ENCODE measurements at regions not wholly inside any gene's neighbourhood (a gene's known extent, or its start where the extent isn't known, plus 50 kb on each side); places are given as distances from the start of the nearest gene placed in this dataset.

DNA sequence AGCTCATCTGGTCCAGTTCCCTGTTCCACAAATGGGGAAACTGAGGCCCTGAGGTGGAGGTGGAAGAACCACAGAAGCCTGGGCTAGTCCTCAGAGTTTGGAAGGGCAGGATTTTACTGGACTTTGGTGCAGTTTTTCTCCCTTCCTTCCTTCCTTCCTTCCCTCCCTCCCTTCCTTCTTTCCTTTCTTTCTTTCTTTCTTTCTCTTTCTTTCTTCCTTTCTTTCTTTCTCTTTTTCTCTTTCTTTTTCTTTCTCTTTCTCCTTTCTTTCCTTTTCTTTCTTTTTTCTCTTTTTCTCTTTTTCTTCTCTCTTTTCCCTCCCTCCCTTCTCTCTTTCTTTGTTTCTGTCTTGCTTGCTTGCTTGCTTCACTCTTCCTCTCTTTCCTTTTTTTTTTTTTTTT is 95.7 kb upstream of the TBX3 start:
- Histone ChIP-seq H3K4me3 (ENCODE audit: low read depth, low read length) (no peak overlapping the region), H3K79me1 (ENCODE audit: low read length) (peaks cover 24% of the 10 kb centered on the region), H3K27ac (ENCODE audit: low read depth, low read length) (peak overlapping the region; percentile 9), H2BK120ac (ENCODE audit: insufficient read depth, low read length, poor library complexity) (peak overlapping the region; percentile 77), H3K4me1 (ENCODE audit: control insufficient read depth in 1 of 2, insufficient read depth in 2 of 2, low read length in 2 of 2) (peaks cover 13 to 16% of the 10 kb centered on the region in 2 experiments), H2AFZ (ENCODE audit: insufficient read depth, low read length, poor library complexity) (peak overlapping the region; percentile 79), H3K14ac (ENCODE audit: low read length) (peak overlapping the region; percentile 90), H3K27me3 (ENCODE audit: insufficient read depth, low read length) (no peaks in the 10 kb centered on the region), H3K18ac (ENCODE audit: low read length) (no peak overlapping the region), H4K91ac (ENCODE audit: low read depth, low read length) (peak overlapping the region; percentile 98), H3K4me2 (ENCODE audit: low read length) (no peak overlapping the region), H2AK5ac (ENCODE audit: low read length) (peak overlapping the region; percentile 92), H3K9ac (ENCODE audit: low read length) (no peak overlapping the region), H2BK5ac (ENCODE audit: low read depth, low read length, poor library complexity) (no peak overlapping the region), H3K36me3 (ENCODE audit: control insufficient read depth in 1 of 2, insufficient read depth in 2 of 2, low read length in 2 of 2) (no peaks in the 10 kb centered on the region), H4K12ac (ENCODE audit: low read depth, low read length) (no peak overlapping the region), H3K4ac (ENCODE audit: low read depth, low read length) (no peak overlapping the region), H4K8ac (ENCODE audit: low read depth, low read length) (peak overlapping the region; percentile 37), H3K79me2 (ENCODE audit: control insufficient read depth, insufficient read depth, low read length, poor library complexity) (no peaks in the 10 kb centered on the region), H2BK12ac (ENCODE audit: low read length) (peak overlapping the region; percentile 81), H3K23ac (ENCODE audit: low read length) (no peak overlapping the region), H3K9me3 (ENCODE audit: insufficient read depth, low read depth, low read length) (no peaks in the 10 kb centered on the region)
- DNase-seq = no peak

DNA sequence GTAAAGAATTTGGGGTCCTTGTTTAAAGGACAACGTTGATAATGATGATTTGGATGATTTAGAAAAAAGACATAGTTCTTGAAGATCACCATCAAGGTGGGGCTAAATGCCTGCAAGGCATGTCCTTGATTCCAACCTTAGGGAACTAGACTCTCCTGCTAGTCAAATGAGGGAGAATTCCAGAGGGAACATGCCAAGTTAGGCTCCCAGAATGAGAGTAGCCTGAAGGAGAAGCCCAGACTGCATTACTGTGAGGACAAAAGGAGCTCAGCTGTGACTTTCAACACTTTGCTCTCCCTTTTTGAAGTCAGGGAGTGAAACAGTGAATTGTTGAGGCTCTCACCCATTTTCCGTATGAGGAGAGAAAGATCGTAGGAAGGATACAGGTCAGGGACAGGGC is 95.2 kb upstream of the TBX3 start:
- Histone ChIP-seq H3K4ac (ENCODE audit: low read depth, low read length) (no peak overlapping the region), H2BK5ac (ENCODE audit: low read depth, low read length, poor library complexity) (no peak overlapping the region), H2AK5ac (ENCODE audit: low read length) (no peak overlapping the region), H3K18ac (ENCODE audit: low read length) (no peak overlapping the region), H3K79me2 (ENCODE audit: control insufficient read depth, insufficient read depth, low read length, poor library complexity) (no peaks in the 10 kb centered on the region), H3K27ac (ENCODE audit: low read depth, low read length) (peak overlapping the region; percentile 9), H3K9me3 (ENCODE audit: insufficient read depth, low read depth, low read length) (no peaks in the 10 kb centered on the region), H4K12ac (ENCODE audit: low read depth, low read length) (no peak overlapping the region), H2AFZ (ENCODE audit: insufficient read depth, low read length, poor library complexity) (no peak overlapping the region), H3K79me1 (ENCODE audit: low read length) (peaks cover 23% of the 10 kb centered on the region), H3K23ac (ENCODE audit: low read length) (no peak overlapping the region), H3K9ac (ENCODE audit: low read length) (no peak overlapping the region), H3K4me1 (ENCODE audit: control insufficient read depth in 1 of 2, insufficient read depth in 2 of 2, low read length in 2 of 2) (peaks cover 13 to 16% of the 10 kb centered on the region in 2 experiments), H3K4me3 (ENCODE audit: low read depth, low read length) (no peak overlapping the region), H3K27me3 (ENCODE audit: insufficient read depth, low read length) (no peaks in the 10 kb centered on the region), H2BK12ac (ENCODE audit: low read length) (peak overlapping the region; percentile 81), H3K36me3 (ENCODE audit: control insufficient read depth in 1 of 2, insufficient read depth in 2 of 2, low read length in 2 of 2) (no peaks in the 10 kb centered on the region), H3K14ac (ENCODE audit: low read length) (peak overlapping the region; percentile 90), H2BK120ac (ENCODE audit: insufficient read depth, low read length, poor library complexity) (peak overlapping the region; percentile 77), H4K91ac (ENCODE audit: low read depth, low read length) (peak overlapping the region; percentile 98), H4K8ac (ENCODE audit: low read depth, low read length) (peak overlapping the region; percentile 37), H3K4me2 (ENCODE audit: low read length) (no peak overlapping the region)
- no peak for DNase-seq
- WGBS (ENCODE audit: extremely low coverage, insufficient coverage, insufficient read length) = no CpG with 5 or more reads among the region's 3 CpGs

DNA sequence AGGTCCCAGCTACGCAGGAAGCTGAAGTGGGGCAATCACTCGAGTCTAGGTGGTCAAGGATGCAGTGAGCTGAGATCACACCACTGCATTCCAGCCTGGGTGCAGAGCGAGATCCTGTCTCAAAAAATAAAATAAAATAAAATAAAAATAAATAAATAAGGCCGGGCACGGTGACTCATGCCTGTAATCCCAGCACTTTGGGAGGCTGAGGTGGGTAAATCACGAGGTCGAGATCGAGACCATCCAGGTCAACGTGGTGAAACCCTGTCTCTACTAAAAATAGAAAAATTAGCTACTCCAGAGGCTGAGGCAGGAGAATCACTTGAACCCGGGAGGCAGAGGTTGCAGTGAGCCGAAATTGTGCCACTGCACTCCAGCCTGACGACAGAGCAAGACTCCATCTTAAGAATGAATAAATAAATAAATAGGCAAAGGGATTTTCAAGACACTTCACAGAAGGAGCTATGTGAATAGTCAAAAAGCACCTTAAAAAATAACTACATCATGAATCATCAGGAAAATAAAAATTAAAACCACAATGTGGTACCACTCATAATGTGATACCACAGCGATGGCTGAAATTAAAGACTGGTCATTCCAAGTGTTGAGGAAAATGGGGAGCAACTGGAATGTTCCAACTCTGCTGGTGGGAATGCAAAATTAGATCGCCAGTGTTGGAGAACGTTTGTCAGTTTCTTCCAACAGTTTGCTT is 92.9 kb upstream of the TBX3 start:
- Histone ChIP-seq H3K18ac (ENCODE audit: low read length) (no peak overlapping the region), H4K12ac (ENCODE audit: low read depth, low read length) (no peak overlapping the region), H4K91ac (ENCODE audit: low read depth, low read length) (peak overlapping the region; percentile 13), H3K4me1 (ENCODE audit: control insufficient read depth in 1 of 2, insufficient read depth in 2 of 2, low read length in 2 of 2) (peaks cover 15 to 18% of the 10 kb centered on the region in 2 experiments), H4K8ac (ENCODE audit: low read depth, low read length) (no peak overlapping the region), H3K4ac (ENCODE audit: low read depth, low read length) (no peak overlapping the region), H2BK120ac (ENCODE audit: insufficient read depth, low read length, poor library complexity) (peak overlapping the region; percentile 44), H2AK5ac (ENCODE audit: low read length) (peak overlapping the region; percentile 22), H2AFZ (ENCODE audit: insufficient read depth, low read length, poor library complexity) (no peak overlapping the region), H3K27me3 (ENCODE audit: insufficient read depth, low read length) (no peaks in the 10 kb centered on the region), H3K79me2 (ENCODE audit: control insufficient read depth, insufficient read depth, low read length, poor library complexity) (no peaks in the 10 kb centered on the region), H3K9ac (ENCODE audit: low read length) (no peak overlapping the region), H3K79me1 (ENCODE audit: low read length) (peaks cover 24% of the 10 kb centered on the region), H3K23ac (ENCODE audit: low read length) (no peak overlapping the region), H3K14ac (ENCODE audit: low read length) (no peak overlapping the region), H3K36me3 (ENCODE audit: control insufficient read depth in 1 of 2, insufficient read depth in 2 of 2, low read length in 2 of 2) (no peaks in the 10 kb centered on the region), H2BK12ac (ENCODE audit: low read length) (peak overlapping the region; percentile 10), H3K4me2 (ENCODE audit: low read length) (no peak overlapping the region), H3K27ac (ENCODE audit: low read depth, low read length) (no peak overlapping the region), H2BK5ac (ENCODE audit: low read depth, low read length, poor library complexity) (no peak overlapping the region), H3K4me3 (ENCODE audit: low read depth, low read length) (no peak overlapping the region), H3K9me3 (ENCODE audit: insufficient read depth, low read depth, low read length) (no peaks in the 10 kb centered on the region)
- no peak for DNase-seq
- no CpG with 5 or more reads among the region's 15 CpGs for WGBS (ENCODE audit: extremely low coverage, insufficient coverage, insufficient read length)

DNA sequence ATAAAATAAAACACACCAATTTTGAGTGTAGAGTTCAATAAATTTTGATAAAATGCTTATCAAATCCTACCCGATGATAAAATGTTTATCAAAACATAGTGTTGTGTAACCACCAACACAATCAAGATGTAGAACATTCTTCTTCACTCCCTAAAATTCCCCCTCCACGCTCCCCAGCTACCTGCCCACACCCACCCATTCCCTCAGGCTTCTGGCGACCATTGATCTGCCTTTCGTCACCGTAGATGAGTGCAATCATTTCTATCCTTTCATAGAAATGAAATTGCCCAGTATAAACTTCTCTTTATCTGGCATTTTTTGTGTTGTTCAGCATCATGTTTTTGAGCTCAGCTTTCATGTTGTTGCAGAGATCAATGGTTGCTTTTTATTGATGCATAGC is 90.7 kb upstream of the TBX3 start:
- Histone ChIP-seq H3K4ac (ENCODE audit: low read depth, low read length) (no peak overlapping the region), H2AFZ (ENCODE audit: insufficient read depth, low read length, poor library complexity) (no peak overlapping the region), H4K12ac (ENCODE audit: low read depth, low read length) (no peak overlapping the region), H3K4me1 (ENCODE audit: control insufficient read depth in 1 of 2, insufficient read depth in 2 of 2, low read length in 2 of 2) (peaks cover 9 to 17% of the 10 kb centered on the region in 2 experiments), H3K79me1 (ENCODE audit: low read length) (peaks cover 23% of the 10 kb centered on the region), H3K4me3 (ENCODE audit: low read depth, low read length) (no peak overlapping the region), H2BK5ac (ENCODE audit: low read depth, low read length, poor library complexity) (peak overlapping the region; percentile 35), H3K9ac (ENCODE audit: low read length) (no peak overlapping the region), H3K27me3 (ENCODE audit: insufficient read depth, low read length) (no peaks in the 10 kb centered on the region), H3K27ac (ENCODE audit: low read depth, low read length) (peak overlapping the region; percentile 72), H3K23ac (ENCODE audit: low read length) (no peak overlapping the region), H2BK12ac (ENCODE audit: low read length) (no peak overlapping the region), H3K14ac (ENCODE audit: low read length) (no peak overlapping the region), H2AK5ac (ENCODE audit: low read length) (no peak overlapping the region), H3K18ac (ENCODE audit: low read length) (no peak overlapping the region), H4K91ac (ENCODE audit: low read depth, low read length) (peak overlapping the region; percentile 28), H3K36me3 (ENCODE audit: control insufficient read depth in 1 of 2, insufficient read depth in 2 of 2, low read length in 2 of 2) (no peaks in the 10 kb centered on the region), H3K4me2 (ENCODE audit: low read length) (no peak overlapping the region), H3K79me2 (ENCODE audit: control insufficient read depth, insufficient read depth, low read length, poor library complexity) (no peaks in the 10 kb centered on the region), H3K9me3 (ENCODE audit: insufficient read depth, low read depth, low read length) (no peaks in the 10 kb centered on the region), H4K8ac (ENCODE audit: low read depth, low read length) (no peak overlapping the region), H2BK120ac (ENCODE audit: insufficient read depth, low read length, poor library complexity) (no peak overlapping the region)
- WGBS (ENCODE audit: extremely low coverage, insufficient coverage, insufficient read length) = no CpG with 5 or more reads among the region's 5 CpGs
- no peak for DNase-seq

All from trophoblast cell (in vitro differentiated cells and primary cell).